Transverse colon (tissue), 4 donors: ENCODE measurements at regions not wholly inside any gene's neighbourhood (a gene's known extent, or its start where the extent isn't known, plus 50 kb on each side); places are given as distances from the start of the nearest gene placed in this dataset.

ENCODE experiments used
- DNase-seq: peaks from one replicate; pipeline ENCODE4 v3.0.0-alpha.2; 2019
- H3K27ac ChIP-seq, 4 donors: fragments of 200-600 bp; sonication (generic); 2 replicates each; pipeline ENCODE4 v1.5.1; 2016 to 2018; ENCODE audit warnings: inconsistent platforms in 4 of 4
- H3K27me3 ChIP-seq: fragments of 200-600 bp; sonication (generic); 2 replicates; pipeline ENCODE4 v1.5.1; 2017; ENCODE audit warnings: inconsistent platforms
- H3K36me3 ChIP-seq, 4 donors: fragments of 200-600 bp; sonication (generic); 2 replicates each; pipeline ENCODE4 v1.5.1; 2017 to 2019; ENCODE audit warnings: inconsistent platforms in 4 of 4
- H3K4me1 ChIP-seq, 4 donors: fragments of 200-600 bp; sonication (generic); 2 replicates each; pipeline ENCODE4 v1.5.1; 2017 to 2020; ENCODE audit warnings: inconsistent platforms in 4 of 4
- H3K4me3 ChIP-seq, 4 donors: fragments of 200-600 bp; sonication (generic); 1 replicate in 1 of 4; 2 replicates in 3 of 4; pipeline versions ENCODE4 v1.5.1 to v1.6.1; 2017 to 2019; ENCODE audit warnings: inconsistent platforms in 4 of 4
- H3K9me3 ChIP-seq, 2 donors: fragments of 200-600 bp; sonication (generic); 2 replicates each; pipeline ENCODE4 v1.5.1; 2017 to 2019; ENCODE audit warnings: inconsistent platforms in 2 of 2
- CTCF ChIP-seq, 5 experiments: fragments of 200-600 bp in 3 of 5; fragments of 450-650 bp in 2 of 5; sonication (generic) in 3 of 5; IDR thresholded peaks; 1 replicate in 2 of 5; 2 replicates in 3 of 5; pipeline ENCODE4 v1.5.1; 2016 to 2017; ENCODE audit warnings: antibody characterized with exemption in 5 of 5, inconsistent platforms in 3 of 5, mild to moderate bottlenecking in 2 of 5, moderate library complexity in 1 of 5
- EP300 ChIP-seq: sonication (generic); formaldehyde crosslinking; IDR thresholded peaks from one replicate; pipeline ENCODE4 v1.6.1; 2017; ENCODE audit warnings: antibody characterized with exemption, low read depth
- POLR2A ChIP-seq: fragments of 450-650 bp; IDR thresholded peaks from one replicate; pipeline ENCODE4 v1.6.1; 2016; ENCODE audit warnings: antibody characterized with exemption, mild to moderate bottlenecking, moderate library complexity
- POLR2AphosphoS5 ChIP-seq, 3 donors: sonication (generic); formaldehyde crosslinking; IDR thresholded peaks; one replicate each; pipeline ENCODE4 v1.6.1; 2016; ENCODE audit warnings: antibody characterized with exemption in 3 of 3
- WGBS, 2 donors: methylation state at CpG; one replicate each; pipeline ENCODE4 v1.1.5; 2018; ENCODE audit warnings: low coverage in 1 of 2; 5-methylcytosine and 5-hydroxymethylcytosine counted together
- in situ Hi-C, 4 donors: fragments of 200-750 bp; cut with MboI; loops; one replicate each; pipeline versions ENCODE4 v1.15.0 to v1.15.1; 2017; ENCODE audit warnings: low sequenced_read_pairs in 3 of 4, low pct_ligation_motif_present in 1 of 4, low pct_unique_long_range_greater_than_20kb in 1 of 4
- intact Hi-C: fragments of 100-400 bp; cut with DNase I; formaldehyde crosslinking; loops from one replicate; pipeline ENCODE4 v1.15.1; 2023; ENCODE audit warnings: low total_unique reads

GRCh38 chr13:104357174-104357573 lies 1291.0 kb upstream of the SLC10A2 start:
- intact Hi-C loops (no loop called here), in situ Hi-C loops (no loop called here)
- Histone ChIP-seq H3K27ac (no peak overlapping the region), H3K27me3 (no peaks in the 10 kb centered on the region), H3K4me3 (no peak overlapping the region), H3K4me1 (no peaks in the 10 kb centered on the region), H3K36me3 (no peaks in the 10 kb centered on the region), H3K9me3 (no peaks in the 10 kb centered on the region)
- 45 to 48% methylated on average over 5 of the region's 5 CpGs for WGBS, 2 donors
- TF ChIP-seq POLR2A (no peak), EP300 (no peak), POLR2AphosphoS5 (IDR thresholded peaks at IDR 0.05) (no peak)
- no peak for DNase-seq

DNA sequence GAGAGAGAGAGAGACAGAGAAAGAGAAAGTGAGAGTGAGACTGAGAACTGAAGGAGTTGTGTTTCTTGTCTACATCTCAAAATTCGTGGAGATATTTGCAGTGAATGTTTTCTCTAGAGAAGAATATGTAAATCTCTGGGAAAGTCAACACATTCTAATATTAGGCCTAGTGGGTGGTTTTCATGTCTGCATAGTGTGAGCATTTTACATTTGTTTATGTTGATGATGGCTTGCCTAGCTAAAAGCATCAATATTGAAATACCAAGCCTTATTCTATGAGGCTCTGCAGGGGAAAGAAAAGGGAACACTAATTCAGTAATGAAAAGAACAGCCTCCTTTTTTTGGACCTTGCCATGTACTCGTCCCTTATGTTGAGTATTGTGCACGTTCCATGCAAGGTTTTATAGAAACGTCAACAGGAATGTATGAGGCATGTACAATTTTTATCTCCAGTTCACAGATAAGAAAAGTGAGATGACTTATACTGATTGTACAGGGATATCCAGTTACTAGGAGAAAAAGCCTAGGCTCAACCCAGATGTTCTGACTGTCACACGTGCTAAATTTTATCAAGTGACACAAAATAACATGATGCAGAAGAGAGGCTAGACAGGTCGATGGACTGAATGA lies 1288.9 kb upstream of the SLC10A2 start:
- intact Hi-C loops (no loop called here), in situ Hi-C loops (no loop called here)
- no peak overlapping the region for H3K27ac ChIP-seq
- no peak overlapping the region for H3K4me3 ChIP-seq
- no peaks in the 10 kb centered on the region for H3K27me3 ChIP-seq
- 66 to 67% methylated on average over 6 of the region's 6 CpGs for WGBS, 2 donors
- no peaks in the 10 kb centered on the region for H3K4me1 ChIP-seq
- H3K9me3 ChIP-seq: no peaks in the 10 kb centered on the region
- no peak for TF ChIP-seq CTCF (IDR thresholded peaks at IDR 0.05)
- no peak for TF ChIP-seq EP300
- no peak for TF ChIP-seq POLR2A
- no peak for TF ChIP-seq POLR2AphosphoS5 (IDR thresholded peaks at IDR 0.05)
- no peak for DNase-seq
- no peaks in the 10 kb centered on the region for H3K36me3 ChIP-seq

- no peak for DNase-seq
- intact Hi-C loops: no loop called here
- no peak for TF ChIP-seq CTCF (IDR thresholded peaks at IDR 0.05)
- TF ChIP-seq EP300: no peak
- TF ChIP-seq POLR2A: no peak
- no peak for TF ChIP-seq POLR2AphosphoS5 (IDR thresholded peaks at IDR 0.05)
- Histone ChIP-seq H3K4me3 (no peak overlapping the region), H3K27ac (no peak overlapping the region), H3K9me3 (peaks cover 0 to 5% of the 10 kb centered on the region in 2 donors), H3K4me1 (no peaks in the 10 kb centered on the region), H3K27me3 (no peaks in the 10 kb centered on the region), H3K36me3 (no peaks in the 10 kb centered on the region)
- in situ Hi-C loops: no loop called here
Observed at GRCh38 chr13:104327211-104327610, 1261.0 kb upstream of the SLC10A2 start.

GRCh38 chr13:104326523-104326922 lies 1260.3 kb upstream of the SLC10A2 start:
- no peak for DNase-seq
- Histone ChIP-seq H3K4me1 (no peaks in the 10 kb centered on the region), H3K36me3 (no peaks in the 10 kb centered on the region), H3K9me3 (peaks cover 0 to 5% of the 10 kb centered on the region in 2 donors), H3K27ac (no peak overlapping the region), H3K4me3 (no peak overlapping the region), H3K27me3 (no peaks in the 10 kb centered on the region)
- intact Hi-C loops: no loop called here
- TF ChIP-seq EP300 (no peak), POLR2A (no peak), POLR2AphosphoS5 (IDR thresholded peaks at IDR 0.05) (no peak), CTCF (IDR thresholded peaks at IDR 0.05) (no peak)
- in situ Hi-C loops: no loop called here
- WGBS, 2 donors: 70 to 86% methylated on average over 6 of the region's 6 CpGs

DNA sequence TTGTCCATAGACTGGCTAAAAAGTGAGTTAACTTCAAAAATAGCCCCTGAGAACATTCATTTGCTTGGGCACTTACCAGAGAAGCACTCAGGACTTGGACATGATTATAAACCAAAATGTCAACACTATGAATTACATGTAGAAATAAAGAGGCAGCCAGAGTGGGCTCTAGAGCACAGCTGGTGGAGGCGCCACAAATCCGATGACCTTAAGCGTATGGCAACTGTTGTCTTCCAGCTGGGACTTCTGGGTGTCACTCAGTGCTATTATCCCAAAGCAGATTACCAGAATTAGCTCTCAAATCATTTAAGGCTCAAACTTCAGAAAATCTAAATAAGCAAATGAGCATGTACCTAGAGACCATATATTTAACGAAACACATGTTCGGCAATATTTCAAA lies 1255.5 kb upstream of the SLC10A2 start:
- WGBS, 2 donors: 87 to 91% methylated on average over 5 of the region's 5 CpGs
- Histone ChIP-seq H3K4me1 (no peaks in the 10 kb centered on the region), H3K36me3 (no peaks in the 10 kb centered on the region), H3K27me3 (no peaks in the 10 kb centered on the region), H3K9me3 (no peaks in the 10 kb centered on the region), H3K27ac (no peak overlapping the region), H3K4me3 (no peak overlapping the region)
- intact Hi-C loops: no loop called here
- TF ChIP-seq POLR2A (no peak), CTCF (IDR thresholded peaks at IDR 0.05) (no peak), EP300 (no peak), POLR2AphosphoS5 (IDR thresholded peaks at IDR 0.05) (no peak)
- DNase-seq: no peak
- in situ Hi-C loops: no loop called here
